Stimulated activated CD4-positive, alpha-beta T cell treated with anti-CD3 and anti-CD28 coated beads, Interleukin-15, amount 100 ng/mL, for 48 hours (primary cell): ENCODE measurements at regions not wholly inside any gene's neighbourhood (a gene's known extent, or its start where the extent isn't known, plus 50 kb on each side); places are given as distances from the start of the nearest gene placed in this dataset.

Source experiments
- DNase-seq, 2 donors: peaks; one replicate each; pipeline ENCODE4 v3.0.0-alpha.2; 2020; ENCODE audit warnings: low read depth in 2 of 2

- DNase-seq = no peak
Observed at GRCh38 chr21:26653430-26653829, 80.3 kb upstream of the CYYR1 start.

GRCh38 chr21:26652854-26653253 lies 79.8 kb upstream of the CYYR1 start:
- no peak for DNase-seq

GRCh38 chr21:26641062-26641461 lies 68.0 kb upstream of the CYYR1 start:
- DNase-seq = no peak

- no peak for DNase-seq
Observed at GRCh38 chr21:26637201-26637745, 64.2 kb upstream of the CYYR1 start.

GRCh38 chr21:26635681-26636080 lies 62.6 kb upstream of the CYYR1 start:
- DNase-seq = no peak

- no peak for DNase-seq
Observed at GRCh38 chr21:26632691-26633090, 59.6 kb upstream of the CYYR1 start.

GRCh38 chr21:26626187-26626586 lies 53.1 kb upstream of the CYYR1 start:
- DNase-seq = no peak

- DNase-seq = no peak
Observed at GRCh38 chr21:26624983-26625519, 52.0 kb upstream of the CYYR1 start.
